ENCODE measurements at regions not wholly inside any gene's neighbourhood (a gene's known extent, or its start where the extent isn't known, plus 50 kb on each side); places are given as distances from the start of the nearest gene placed in this dataset.
"Not testable (repeated sequence)": the region's sequence is repeated elsewhere in the genome, so short reads cannot be mapped to it uniquely, and the experiment has no call there.

GRCh38 chr13:50174630-50175029 lies 159.4 kb downstream of the KCNRG start:
- no peak overlapping the region for H3K27ac Mint-ChIP-seq

GRCh38 chr13:50179977-50180376 lies 164.7 kb downstream of the KCNRG start:
- Mint-ChIP-seq H3K36me3 (ENCODE audit: low read depth) (peaks cover 3% of the 10 kb centered on the region), H3K4me1 (no peaks in the 10 kb centered on the region), H3K27me3 (ENCODE audit: low read depth, poor library complexity) (no peaks in the 10 kb centered on the region), H3K9me3 (peaks cover 3% of the 10 kb centered on the region), H3K4me3 (no peak overlapping the region), H3K27ac (no peak overlapping the region)
- DNase-seq: no peak
- no peak for TF ChIP-seq CTCF (IDR thresholded peaks at IDR 0.05)

More at GRCh38 chr13:50174630-50175029, 159.4 kb downstream of the KCNRG start:
- no peak for TF ChIP-seq CTCF (IDR thresholded peaks at IDR 0.05)
- no peak for DNase-seq
- no peaks in the 10 kb centered on the region for H3K36me3 Mint-ChIP-seq (ENCODE audit: low read depth)
- peaks cover 3% of the 10 kb centered on the region for H3K27me3 Mint-ChIP-seq (ENCODE audit: low read depth, poor library complexity)
- H3K9me3 Mint-ChIP-seq: no peaks in the 10 kb centered on the region
- peaks cover 11% of the 10 kb centered on the region for H3K4me1 Mint-ChIP-seq
- no peak overlapping the region for H3K4me3 Mint-ChIP-seq

GRCh38 chr13:50185769-50186763 lies 170.8 kb downstream of the KCNRG start:
- Mint-ChIP-seq H3K4me3 (peak overlapping the region; percentile 83), H3K9me3 (peaks cover 18% of the 10 kb centered on the region), H3K36me3 (ENCODE audit: low read depth) (peaks cover 19% of the 10 kb centered on the region), H3K27ac (peak overlapping the region; percentile 22)
- not testable (repeated sequence) for H3K4me1 Mint-ChIP-seq; DNase-seq; H3K27me3 Mint-ChIP-seq (ENCODE audit: low read depth, poor library complexity)

GRCh38 chr13:50187352-50188029 lies 172.2 kb downstream of the KCNRG start:
- Mint-ChIP-seq H3K27ac (no peak overlapping the region), H3K9me3 (peaks cover 18% of the 10 kb centered on the region), H3K27me3 (ENCODE audit: low read depth, poor library complexity) (no peaks in the 10 kb centered on the region), H3K36me3 (ENCODE audit: low read depth) (peaks cover 19% of the 10 kb centered on the region), H3K4me3 (peak overlapping the region; percentile 51), H3K4me1 (peaks cover 14% of the 10 kb centered on the region)
- no peak for DNase-seq
- no peak for TF ChIP-seq CTCF (IDR thresholded peaks at IDR 0.05)

- Mint-ChIP-seq H3K9me3 (peaks cover 18% of the 10 kb centered on the region), H3K4me1 (peaks cover 14% of the 10 kb centered on the region), H3K4me3 (no peak overlapping the region), H3K27me3 (ENCODE audit: low read depth, poor library complexity) (no peaks in the 10 kb centered on the region), H3K27ac (no peak overlapping the region), H3K36me3 (ENCODE audit: low read depth) (peaks cover 19% of the 10 kb centered on the region)
- DNase-seq: no peak
- TF ChIP-seq CTCF (IDR thresholded peaks at IDR 0.05): no peak
These were observed 173.5 kb downstream of the KCNRG start for GRCh38 chr13:50188696-50189095.

- H3K27me3 Mint-ChIP-seq (ENCODE audit: low read depth, poor library complexity): no peaks in the 10 kb centered on the region
- peaks cover 18% of the 10 kb centered on the region for H3K9me3 Mint-ChIP-seq
- no peak for DNase-seq
- TF ChIP-seq CTCF (IDR thresholded peaks at IDR 0.05): no peak
- H3K4me3 Mint-ChIP-seq: no peak overlapping the region
- H3K27ac Mint-ChIP-seq: no peak overlapping the region
- peaks cover 19% of the 10 kb centered on the region for H3K36me3 Mint-ChIP-seq (ENCODE audit: low read depth)
- peaks cover 14% of the 10 kb centered on the region for H3K4me1 Mint-ChIP-seq
These were observed 174.2 kb downstream of the KCNRG start for GRCh38 chr13:50189450-50189849.

Measured in nephron progenitor cell (in vitro differentiated cells).